NCI-H187 (cell line): ENCODE measurements at regions not wholly inside any gene's neighbourhood (a gene's known extent, or its start where the extent isn't known, plus 50 kb on each side); places are given as distances from the start of the nearest gene placed in this dataset.
"Not testable (repeated sequence)": the region's sequence is repeated elsewhere in the genome, so short reads cannot be mapped to it uniquely, and the experiment has no call there.

Experiments used
- DNase-seq, 2 experiments: peaks; one replicate each; lab custom pipeline; 2025; lab: John Stamatoyannopoulos, UW

- DNase-seq: no peak
Measured at GRCh38 chr5:143634689-143635088, 177.3 kb upstream of the HMHB1 start.

DNA sequence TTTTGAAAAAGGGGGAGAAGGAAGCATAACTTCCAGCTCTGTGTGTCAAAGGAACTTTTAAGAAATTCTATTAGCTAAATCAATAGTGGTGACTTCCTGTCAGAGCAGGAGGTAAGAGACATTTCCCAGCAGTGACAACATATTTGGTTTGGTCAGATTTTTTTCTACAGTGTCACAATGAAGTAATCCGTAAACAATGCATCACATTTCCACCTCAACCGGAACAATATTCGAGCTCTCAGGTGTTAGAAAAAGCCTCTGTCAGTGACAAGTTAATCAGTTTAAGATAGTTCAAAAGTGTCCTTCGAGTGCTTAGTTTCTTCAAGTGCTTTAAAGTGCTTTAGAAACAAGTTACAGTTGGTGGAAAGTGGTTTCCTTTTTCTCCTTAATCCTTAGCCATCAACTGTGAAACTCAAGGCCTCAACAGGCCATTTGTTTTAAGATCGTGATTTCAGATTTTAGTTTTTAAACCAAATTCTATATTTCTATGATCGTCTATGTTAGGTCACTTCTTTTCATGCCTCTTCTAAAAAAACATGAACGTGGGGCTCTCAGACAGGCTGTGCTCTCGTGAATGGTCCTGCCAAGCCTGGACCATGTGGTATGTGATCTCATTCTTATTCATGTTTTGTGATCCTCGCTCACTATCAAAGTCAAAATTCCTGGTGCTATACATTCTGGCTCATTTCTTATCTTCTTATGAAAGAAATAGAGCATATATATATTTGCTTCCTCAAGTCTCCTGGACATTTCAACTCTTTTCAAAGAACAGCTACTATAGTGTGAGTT lies 181.9 kb upstream of the HMHB1 start:
- DNase-seq: no peak

GRCh38 chr5:143625048-143625447 lies 186.9 kb upstream of the HMHB1 start:
- not testable (repeated sequence) for DNase-seq

DNA sequence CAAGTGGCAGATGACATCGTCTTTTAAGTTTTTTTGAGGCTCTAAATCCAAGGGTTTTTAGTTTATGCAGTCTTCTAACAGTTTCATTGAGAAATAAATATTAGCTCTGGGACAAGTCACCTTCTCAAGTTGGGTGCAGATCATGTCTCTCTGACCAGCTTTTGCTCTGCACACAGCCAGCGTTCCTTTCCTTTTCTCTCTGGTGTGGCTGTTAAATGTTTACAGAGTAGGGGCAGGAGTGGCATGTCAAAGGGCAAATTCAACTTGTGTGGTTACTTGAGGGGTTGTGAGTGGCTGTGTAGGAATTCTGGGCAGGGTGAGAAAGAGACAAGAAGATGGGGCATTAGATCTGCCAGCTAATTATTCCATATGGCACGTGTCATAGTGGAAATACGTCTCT lies 187.5 kb upstream of the HMHB1 start:
- no peak for DNase-seq

DNA sequence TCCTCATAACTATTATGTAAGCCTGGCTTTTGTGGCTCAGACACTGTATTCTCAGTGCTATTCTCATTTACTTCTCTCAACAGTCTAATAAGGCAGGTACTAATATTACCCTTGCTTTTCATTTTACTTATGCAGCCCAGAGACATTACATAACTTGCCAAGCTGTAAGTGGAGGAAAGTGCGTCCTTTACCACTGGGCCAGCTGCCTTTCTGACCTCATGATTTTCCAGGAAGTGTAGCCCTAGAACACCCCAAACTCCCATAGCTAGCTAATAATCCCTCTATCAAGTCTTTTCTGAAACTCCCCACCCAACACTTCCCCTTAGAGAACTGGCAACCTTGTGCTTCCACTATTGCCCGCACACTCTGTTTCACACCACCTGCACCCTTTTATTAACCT lies 192.9 kb upstream of the HMHB1 start:
- DNase-seq: no peak

DNA sequence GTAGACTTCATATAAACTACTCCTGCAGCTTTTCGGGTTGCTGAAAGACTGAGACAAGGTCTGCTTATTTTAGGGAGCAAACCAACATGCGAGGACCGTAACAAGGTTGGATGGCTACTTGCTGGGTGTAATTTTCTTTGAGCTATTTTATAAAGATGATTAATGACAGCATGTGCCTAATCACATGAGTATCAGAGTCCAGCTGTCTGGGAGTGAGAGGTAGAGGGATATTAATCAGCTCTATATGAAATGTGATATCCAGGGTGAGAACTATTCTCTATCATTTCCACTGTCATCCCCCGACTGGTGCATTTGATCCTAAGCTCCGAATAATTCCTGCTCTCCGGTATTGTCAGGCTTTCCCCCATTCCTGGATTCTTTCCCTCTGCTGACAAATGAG lies 193.8 kb upstream of the HMHB1 start:
- DNase-seq: no peak

DNA sequence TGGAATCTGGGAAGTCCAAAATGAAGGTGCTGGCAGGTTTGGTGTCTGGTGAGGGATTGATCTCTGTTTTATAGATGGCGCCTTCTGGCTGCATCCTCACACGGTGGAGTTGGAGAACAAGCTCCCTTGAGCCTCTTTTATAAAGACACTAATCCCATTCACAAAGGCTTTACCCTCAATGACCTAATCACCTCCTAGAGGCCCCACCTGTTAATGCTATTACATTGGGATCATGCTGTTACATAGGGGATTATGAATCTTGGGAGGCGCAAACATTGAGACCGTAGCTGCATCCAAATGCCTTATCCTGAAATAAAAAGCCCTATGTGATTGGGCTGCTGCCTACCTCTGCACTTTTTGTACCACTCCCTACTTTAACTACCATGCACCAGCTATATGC lies 197.1 kb upstream of the HMHB1 start:
- DNase-seq: no peak

GRCh38 chr5:143613329-143613728 lies 198.6 kb upstream of the HMHB1 start:
- no peak for DNase-seq

DNA sequence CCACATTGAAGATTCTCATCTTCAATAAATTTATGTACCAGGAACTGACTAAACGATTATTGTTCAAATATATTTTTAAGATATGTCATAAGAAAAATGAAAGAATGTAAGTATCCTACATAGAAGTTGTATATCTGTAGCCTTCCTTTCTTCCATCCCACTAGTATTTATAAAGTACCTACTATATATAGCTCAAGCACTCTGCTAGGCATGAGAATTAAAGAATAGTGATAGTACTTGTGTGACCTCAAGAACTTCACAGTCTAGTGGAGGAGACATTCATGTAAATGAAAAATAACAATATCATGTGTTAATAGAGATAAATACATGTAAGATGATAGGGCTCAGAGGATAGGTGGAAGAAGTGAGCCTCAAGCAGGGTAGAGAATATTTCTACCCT lies 201.0 kb upstream of the HMHB1 start:
- DNase-seq: no peak

- DNase-seq: no peak
Measured at GRCh38 chr5:143606043-143606752, 202.7 kb upstream of the NR3C1 start.

- no peak for DNase-seq
Measured at GRCh38 chr5:143605403-143606005, 202.0 kb upstream of the NR3C1 start.

- no peak for DNase-seq
Measured at GRCh38 chr5:143601917-143602333, 198.4 kb upstream of the NR3C1 start.

DNA sequence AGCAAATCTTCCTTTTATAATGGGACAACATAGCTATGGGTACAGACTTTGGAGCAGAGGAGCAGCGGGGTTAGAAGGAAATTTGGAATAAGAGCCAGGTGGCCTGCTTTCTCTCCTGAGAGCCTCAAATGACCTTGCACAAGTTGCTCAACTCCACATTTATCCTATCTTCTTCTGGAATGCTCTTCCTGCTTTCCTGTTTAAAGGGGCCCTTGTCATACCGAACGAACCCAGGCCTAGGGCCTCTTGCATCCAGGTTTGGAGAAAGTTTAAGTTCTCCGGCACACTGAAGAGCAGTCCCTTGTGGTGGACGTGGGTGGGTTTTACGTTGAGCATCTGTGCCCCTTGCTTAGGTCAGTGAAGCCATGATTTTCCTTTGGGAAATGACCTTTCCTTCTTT lies 197.9 kb upstream of the NR3C1 start:
- no peak for DNase-seq

DNA sequence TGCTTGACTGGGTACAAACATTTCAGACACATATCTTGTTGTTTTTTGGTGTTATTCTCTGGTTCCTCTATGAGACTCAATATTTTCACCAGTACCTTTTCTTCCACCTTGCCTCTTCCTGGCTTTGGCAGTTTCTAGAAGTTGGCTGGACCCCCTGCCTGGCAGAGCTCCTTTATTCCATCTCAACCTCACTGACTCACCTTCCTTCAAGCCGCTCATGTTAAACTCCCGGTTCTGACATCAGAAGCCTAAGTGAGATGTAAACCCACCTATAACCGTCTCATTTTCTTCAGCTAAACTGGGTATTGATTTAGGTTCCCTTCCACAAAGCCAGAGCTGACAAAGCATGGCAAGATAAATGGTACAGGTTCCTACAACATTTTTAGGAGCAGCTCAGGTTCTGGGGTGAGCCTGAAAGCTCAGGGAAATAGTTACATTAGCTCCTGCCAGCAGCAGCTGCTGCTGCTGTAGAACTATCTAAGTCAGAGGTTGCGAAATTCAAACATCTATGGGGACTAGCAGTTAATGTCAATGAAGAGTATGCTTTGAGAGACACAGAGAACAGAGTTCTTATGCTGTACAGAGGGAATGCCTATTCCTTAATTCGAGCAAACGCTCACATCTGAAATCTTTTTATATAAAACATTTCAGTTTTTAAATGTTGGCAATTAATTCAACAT lies 197.1 kb upstream of the NR3C1 start:
- no peak for DNase-seq

DNA sequence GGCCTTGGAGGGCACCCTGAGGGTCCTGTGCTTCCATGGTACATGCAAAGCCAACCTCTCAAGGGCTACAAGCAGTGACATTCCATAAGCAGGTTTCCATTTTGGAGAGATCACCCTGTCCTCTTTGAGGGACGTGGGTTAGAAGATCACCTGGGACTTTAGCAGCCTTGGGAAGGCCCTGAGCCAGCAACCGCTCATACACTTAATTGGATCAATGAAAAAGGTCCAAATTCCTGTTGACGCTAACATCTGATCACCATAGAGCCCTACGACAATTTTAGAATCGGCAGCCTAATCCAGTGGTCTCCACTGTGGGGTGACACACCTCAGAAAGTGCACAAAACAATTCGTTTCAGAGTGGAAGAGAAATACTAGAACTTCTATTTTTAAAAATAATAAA lies 196.0 kb upstream of the NR3C1 start:
- no peak for DNase-seq

DNA sequence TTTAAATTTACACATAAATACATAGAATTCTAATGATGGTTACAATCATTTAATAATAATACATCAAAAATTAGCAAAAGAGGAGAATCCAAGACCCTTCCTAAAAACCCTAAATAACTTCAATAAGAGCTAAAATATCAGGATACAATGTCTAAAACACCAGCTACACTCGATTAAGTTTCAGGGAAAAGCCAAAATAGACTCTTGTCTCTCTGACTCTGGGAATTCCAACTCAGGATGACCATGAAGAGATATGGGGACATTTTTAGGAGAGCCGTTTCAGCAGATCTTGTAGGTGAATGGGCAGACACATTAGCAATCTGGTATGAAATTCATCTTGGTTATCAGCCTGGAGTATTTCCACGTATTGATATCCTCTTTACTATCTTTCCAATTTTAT lies 193.3 kb upstream of the NR3C1 start:
- DNase-seq: no peak

- DNase-seq: no peak
Measured at GRCh38 chr5:143594902-143595818, 191.7 kb upstream of the NR3C1 start.

DNA sequence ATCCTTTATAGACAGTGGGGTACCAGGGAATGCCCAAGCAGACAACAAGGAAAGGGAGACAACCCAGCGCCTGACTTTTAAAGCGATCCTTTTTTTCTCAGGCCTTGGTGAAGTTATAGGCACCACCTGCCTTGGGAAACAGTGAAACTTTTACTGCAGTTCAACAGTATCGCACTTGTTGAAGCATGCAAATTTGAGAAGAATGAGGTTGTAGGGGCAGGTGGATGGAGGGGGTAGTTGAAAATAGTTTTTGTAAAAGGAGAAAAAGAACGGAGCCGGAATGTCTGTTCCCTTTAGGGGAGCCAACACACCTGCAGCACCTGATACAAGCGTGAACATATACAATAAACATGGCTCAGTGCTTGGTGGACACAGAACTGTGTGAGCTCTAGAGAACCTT lies 190.2 kb upstream of the NR3C1 start:
- DNase-seq: no peak

- no peak for DNase-seq
Measured at GRCh38 chr5:143592648-143593047, 189.2 kb upstream of the NR3C1 start.

DNA sequence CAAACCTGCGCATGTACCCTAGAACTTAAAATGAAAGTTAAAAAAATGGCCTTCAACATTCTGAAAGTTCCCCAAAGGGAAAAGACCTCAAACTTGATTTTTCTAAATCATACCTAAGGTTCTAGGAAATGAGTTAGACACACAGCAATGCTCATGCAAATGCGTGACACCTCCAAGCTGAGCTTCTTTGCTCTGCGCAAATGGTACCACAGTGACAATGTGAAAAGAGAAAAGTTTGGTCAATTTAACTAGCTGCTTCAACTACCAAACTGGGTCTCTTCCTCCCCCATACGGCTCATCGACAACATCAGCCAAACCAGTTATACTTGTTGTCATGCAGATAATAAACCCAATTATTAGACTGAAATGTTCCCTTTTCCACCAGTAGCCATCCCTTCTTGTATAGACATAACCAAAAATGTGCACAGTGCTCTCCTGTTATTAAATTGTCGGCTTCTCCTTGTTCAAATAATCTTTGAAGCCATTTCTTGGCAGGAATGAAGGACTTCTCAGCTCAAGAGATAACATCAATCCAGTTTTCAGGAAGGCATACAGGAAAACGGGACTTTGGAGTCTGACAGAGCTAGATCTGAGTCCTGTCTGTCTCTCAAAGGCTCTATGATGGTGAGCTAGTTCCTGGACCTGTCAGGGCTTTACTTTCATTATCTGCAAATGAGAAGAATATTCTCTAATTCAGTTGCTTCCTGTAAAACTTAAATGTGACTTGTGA lies 185.6 kb upstream of the NR3C1 start:
- no peak for DNase-seq

- DNase-seq: not testable (repeated sequence)
Measured at GRCh38 chr5:143588121-143588520, 184.6 kb upstream of the NR3C1 start.
